SK-N-SH treated with all-trans-retinoic acid at 6 μM for 48 hours (cell line): ENCODE measurements at regions not wholly inside any gene's neighbourhood (a gene's known extent, or its start where the extent isn't known, plus 50 kb on each side); places are given as distances from the start of the nearest gene placed in this dataset.

Experiments used
- ATAC-seq: fragments of 200-7000 bp; cut with Tn5 transposase; 3 replicates; pipeline ENCODE4 v1.9.1; 2020; ENCODE audit warnings: mild to moderate bottlenecking, moderate library complexity
- ARNTL ChIP-seq: fragments of 450-650 bp; formaldehyde crosslinking; IDR thresholded peaks from 2 replicates; pipeline ENCODE4 v1.5.0; 2020; ENCODE audit warnings: low read depth, mild to moderate bottlenecking, moderate library complexity, borderline replicate concordance
- BACH2 ChIP-seq: fragments of 250-450 bp; sonication (Bioruptor Pico); IDR thresholded peaks from 2 replicates; pipeline ENCODE4 v1.9.0; 2021; ENCODE audit warnings: mild to moderate bottlenecking, borderline replicate concordance
- CREB5 ChIP-seq: fragments of 250-450 bp; sonication (Bioruptor Pico); IDR thresholded peaks from 2 replicates; pipeline ENCODE4 v1.5.1; 2020; ENCODE audit warnings: low read depth, mild to moderate bottlenecking, moderate library complexity
- CSDC2 ChIP-seq: fragments of 250-450 bp; sonication (Bioruptor Pico); IDR thresholded peaks from 2 replicates; pipeline ENCODE4 v1.5.0; 2020; ENCODE audit warnings: mild to moderate bottlenecking, moderate library complexity
- CSRNP3 ChIP-seq: fragments of 250-450 bp; sonication (Bioruptor Pico); IDR thresholded peaks from 2 replicates; pipeline ENCODE4 v1.5.1; 2021; ENCODE audit warnings: mild to moderate bottlenecking, moderate library complexity
- ESRRG ChIP-seq: fragments of 250-450 bp; sonication (Bioruptor Pico); IDR thresholded peaks from 2 replicates; pipeline ENCODE4 v1.6.1; 2021; ENCODE audit warnings: mild to moderate bottlenecking
- GLIS3 ChIP-seq: fragments of 250-450 bp; sonication (Bioruptor Pico); IDR thresholded peaks from 2 replicates; pipeline ENCODE4 v1.5.0; 2020; ENCODE audit warnings: mild to moderate bottlenecking, moderate library complexity
- ISL1 ChIP-seq: fragments of 250-450 bp; sonication (Bioruptor Pico); IDR thresholded peaks from 2 replicates; pipeline ENCODE4 v2.1.2; 2022; ENCODE audit warnings: mild to moderate bottlenecking, moderate library complexity
- OSR1 ChIP-seq: fragments of 250-450 bp; sonication (Bioruptor Pico); IDR thresholded peaks from 2 replicates; pipeline ENCODE4 v1.8.0; 2022; ENCODE audit warnings: moderate library complexity, mild to moderate bottlenecking, inconsistent platforms
- PATZ1 ChIP-seq: fragments of 250-450 bp; sonication (Bioruptor Pico); IDR thresholded peaks from 2 replicates; pipeline ENCODE4 v1.8.0; 2020; ENCODE audit warnings: mild to moderate bottlenecking, moderate library complexity, borderline replicate concordance
- POU6F1 ChIP-seq: fragments of 250-450 bp; sonication (Bioruptor Pico); IDR thresholded peaks from 2 replicates; pipeline ENCODE4 v1.8.0; 2021; ENCODE audit warnings: low read depth, mild to moderate bottlenecking, moderate library complexity, borderline replicate concordance
- PPARA ChIP-seq: fragments of 250-450 bp; sonication (Bioruptor Pico); IDR thresholded peaks from 2 replicates; pipeline ENCODE4 v1.5.0; 2020; ENCODE audit warnings: mild to moderate bottlenecking, borderline replicate concordance
- RARB ChIP-seq: fragments of 250-450 bp; sonication (Bioruptor Pico); IDR thresholded peaks from 2 replicates; pipeline ENCODE4 v1.8.0; 2021; ENCODE audit warnings: mild to moderate bottlenecking, moderate library complexity
- TCF4 ChIP-seq: fragments of 250-450 bp; sonication (Bioruptor Pico); IDR thresholded peaks from 2 replicates; pipeline ENCODE4 v1.8.0; 2021; ENCODE audit warnings: mild to moderate bottlenecking, moderate library complexity, borderline replicate concordance
- TOX ChIP-seq: fragments of 250-450 bp; sonication (Bioruptor Pico); IDR thresholded peaks from 2 replicates; pipeline ENCODE4 v1.8.0; 2021; ENCODE audit warnings: mild to moderate bottlenecking, moderate library complexity, borderline replicate concordance
- ZC3H10 ChIP-seq: fragments of 250-450 bp; sonication (Bioruptor Pico); IDR thresholded peaks from 2 replicates; pipeline ENCODE4 v1.5.1; 2021; ENCODE audit warnings: mild to moderate bottlenecking, moderate library complexity
- ZFP3 ChIP-seq: fragments of 250-450 bp; sonication (Bioruptor Pico); IDR thresholded peaks from 2 replicates; pipeline ENCODE4 v1.5.0; 2020; ENCODE audit warnings: mild to moderate bottlenecking, moderate library complexity
- ZNF565 ChIP-seq: fragments of 450-650 bp; formaldehyde crosslinking; conservative IDR thresholded peaks from 2 replicates; pipeline ENCODE4 v1.5.0; 2020; ENCODE audit warnings: low read depth, mild to moderate bottlenecking, moderate library complexity
- ZNF70 ChIP-seq: fragments of 450-650 bp; formaldehyde crosslinking; IDR thresholded peaks from 2 replicates; pipeline ENCODE4 v1.5.0; 2020; ENCODE audit warnings: mild to moderate bottlenecking, moderate library complexity
- ZNF8 ChIP-seq: fragments of 450-650 bp; formaldehyde crosslinking; IDR thresholded peaks from 2 replicates; pipeline ENCODE4 v1.5.0; 2020; ENCODE audit warnings: mild to moderate bottlenecking, moderate library complexity

- TF ChIP-seq ISL1 (CRISPR knock-in tag) (no peak), GLIS3 (CRISPR knock-in tag) (no peak), ZFP3 (CRISPR knock-in tag) (no peak), RARB (CRISPR knock-in tag) (no peak), ESRRG (CRISPR knock-in tag) (no peak), CSRNP3 (CRISPR knock-in tag) (no peak), CREB5 (CRISPR knock-in tag) (no peak), ZNF565 (no peak), ZC3H10 (CRISPR knock-in tag) (no peak), ARNTL (CRISPR knock-in tag) (no peak), ZNF70 (no peak), ZNF8 (CRISPR knock-in tag) (no peak), CSDC2 (CRISPR knock-in tag) (no peak), PATZ1 (CRISPR knock-in tag) (no peak), TCF4 (CRISPR knock-in tag) (no peak), POU6F1 (no peak), BACH2 (CRISPR knock-in tag) (no peak)
- TF ChIP-seq, all 23 proteins: peak for 0
- no peak for ATAC-seq
Observed at GRCh38 chr5:74544811-74545210, 95.7 kb downstream of the ENC1 start.

- no peak for TF ChIP-seq POU6F1
- 0 out of 2 replicates have a peak, but pooled peaks have one; percentile 12 for TF ChIP-seq ISL1 (CRISPR knock-in tag)
- peak; percentile 88 for ATAC-seq
Observed at GRCh38 chr5:74543162-74543995, 97.1 kb downstream of the ENC1 start.

GRCh38 chr5:74542482-74542881 is 98.0 kb downstream of the ENC1 start:
- TF ChIP-seq ARNTL (CRISPR knock-in tag), result no peak
- no peak for TF ChIP-seq OSR1 (CRISPR knock-in tag)
- TF ChIP-seq POU6F1, result no peak
- TF ChIP-seq TOX (CRISPR knock-in tag), result no peak
- no peak for TF ChIP-seq ZFP3 (CRISPR knock-in tag)
- TF ChIP-seq CREB5 (CRISPR knock-in tag), result no peak
- TF ChIP-seq PPARA, result no peak
- TF ChIP-seq ZNF565, result no peak
- no peak for TF ChIP-seq BACH2 (CRISPR knock-in tag)
- ATAC-seq, result no peak; the same call in 2 of the 3 replicates
